H9 (cell line): ENCODE measurements at regions not wholly inside any gene's neighbourhood (a gene's known extent, or its start where the extent isn't known, plus 50 kb on each side); places are given as distances from the start of the nearest gene placed in this dataset.
A peak's percentile ranks its signal among the peaks of the same experiment; 100 is the strongest.
"Not testable (repeated sequence)": the region's sequence is repeated elsewhere in the genome, so short reads cannot be mapped to it uniquely, and the experiment has no call there.

Experiments used
- DNase-seq: peaks from one replicate; pipeline ENCODE4 v3.0.0-alpha.2; 2017
- H2AFZ ChIP-seq: one replicate; pipeline ENCODE4 v1.6.1; 2013; ENCODE audit warnings: mild to moderate bottlenecking, low read length, control low read depth, moderate library complexity
- H2AK5ac ChIP-seq: 2 replicates; pipeline ENCODE4 v1.6.1; 2013; ENCODE audit warnings: low read length, control low read depth, mixed read lengths; ENCODE audit not compliant: insufficient read length
- H2BK120ac ChIP-seq: one replicate; pipeline ENCODE4 v1.6.1; 2013; ENCODE audit warnings: low read depth, mild to moderate bottlenecking, low read length, control low read depth, inconsistent platforms; ENCODE audit not compliant: poor library complexity, severe bottlenecking
- H2BK12ac ChIP-seq: 2 replicates; pipeline ENCODE4 v1.6.1; 2013; ENCODE audit warnings: low read length, control low read depth, mixed read lengths, low read depth; ENCODE audit not compliant: insufficient read length
- H2BK15ac ChIP-seq: 2 replicates; pipeline ENCODE4 v1.6.1; 2013; ENCODE audit warnings: low read depth, low read length, control low read depth
- H2BK20ac ChIP-seq: one replicate; pipeline ENCODE4 v1.6.1; 2013; ENCODE audit warnings: low read depth, mild to moderate bottlenecking, low read length, control low read depth, inconsistent platforms; ENCODE audit not compliant: poor library complexity, severe bottlenecking
- H2BK5ac ChIP-seq: 2 replicates; pipeline ENCODE4 v1.6.1; 2013; ENCODE audit warnings: low read length, control low read depth, mixed read lengths; ENCODE audit not compliant: insufficient read length
- H3K14ac ChIP-seq: 2 replicates; pipeline ENCODE4 v1.6.1; 2013; ENCODE audit warnings: low read length, control low read depth; ENCODE audit not compliant: insufficient read depth
- H3K18ac ChIP-seq: 2 replicates; pipeline ENCODE4 v1.6.1; 2013; ENCODE audit warnings: low read depth, mild to moderate bottlenecking, mixed read lengths, low read length, control low read depth; ENCODE audit not compliant: insufficient read length
- H3K23ac ChIP-seq: 2 replicates; pipeline ENCODE4 v1.6.1; 2013; ENCODE audit warnings: low read length, control low read depth, mixed read lengths, low read depth; ENCODE audit not compliant: insufficient read length
- H3K23me2 ChIP-seq: 2 replicates; pipeline ENCODE4 v1.6.1; 2013; ENCODE audit warnings: low read depth, mild to moderate bottlenecking, mixed read lengths, low read length, control low read depth; ENCODE audit not compliant: insufficient read length, poor library complexity, severe bottlenecking
- H3K27ac ChIP-seq: 2 replicates; pipeline ENCODE4 v1.5.1; 2013; ENCODE audit warnings: low read length, control low read depth, mixed read lengths, low read depth; ENCODE audit not compliant: insufficient read length
- H3K27me3 ChIP-seq: 2 replicates; pipeline ENCODE4 v1.6.1; 2013; ENCODE audit warnings: low read length, control low read depth, inconsistent platforms; ENCODE audit not compliant: insufficient read depth
- H3K4ac ChIP-seq: 2 replicates; pipeline ENCODE4 v1.6.1; 2013; ENCODE audit warnings: low read depth, mild to moderate bottlenecking, control low read depth, inconsistent platforms, low read length, moderate library complexity
- H3K4me1 ChIP-seq: 2 replicates; pipeline ENCODE4 v1.6.1; 2013; ENCODE audit warnings: low read length, control low read depth, inconsistent platforms; ENCODE audit not compliant: insufficient read depth
- H3K4me2 ChIP-seq: 2 replicates; pipeline ENCODE4 v1.6.1; 2013; ENCODE audit warnings: low read length, control low read depth, mixed read lengths; ENCODE audit not compliant: insufficient read length, insufficient read depth
- H3K56ac ChIP-seq: 2 replicates; pipeline ENCODE4 v1.6.1; 2013; ENCODE audit warnings: low read depth, mild to moderate bottlenecking, mixed read lengths, low read length, control low read depth; ENCODE audit not compliant: insufficient read length
- H3K79me1 ChIP-seq: 2 replicates; pipeline ENCODE4 v1.6.1; 2013; ENCODE audit warnings: low read depth, mild to moderate bottlenecking, moderate library complexity, low read length, control low read depth, inconsistent platforms; ENCODE audit not compliant: insufficient read depth, poor library complexity, severe bottlenecking
- H3K79me2 ChIP-seq: 2 replicates; pipeline ENCODE4 v1.6.1; 2013; ENCODE audit warnings: low read length, control low read depth, inconsistent platforms; ENCODE audit not compliant: insufficient read depth
- H3K9ac ChIP-seq: 2 replicates; pipeline ENCODE4 v1.6.1; 2013; ENCODE audit warnings: low read length, control low read depth, mixed read lengths; ENCODE audit not compliant: insufficient read length; ENCODE audit errors: extremely low read depth
- H3K9me3 ChIP-seq: one replicate; pipeline ENCODE4 v1.6.1; 2013; ENCODE audit warnings: low read depth, low read length, inconsistent platforms; ENCODE audit not compliant: control insufficient read depth
- H3T11ph ChIP-seq: one replicate; pipeline ENCODE4 v1.6.1; 2013; ENCODE audit warnings: mild to moderate bottlenecking, low read length, control low read depth, inconsistent platforms
- H4K20me1 ChIP-seq: one replicate; pipeline ENCODE4 v1.6.1; 2013; ENCODE audit not compliant: control insufficient read depth, insufficient read length, insufficient read depth
- H4K5ac ChIP-seq: 2 replicates; pipeline ENCODE4 v1.6.1; 2013; ENCODE audit warnings: low read depth, mild to moderate bottlenecking, mixed read lengths, low read length, control low read depth; ENCODE audit not compliant: insufficient read length
- H4K8ac ChIP-seq: replicated peaks from 2 replicates; pipeline ENCODE4 v1.6.1; 2013; ENCODE audit warnings: low read length, control low read depth, mixed read lengths, low read depth; ENCODE audit not compliant: insufficient read length
- H4K91ac ChIP-seq: 2 replicates; pipeline ENCODE4 v1.6.1; 2013; ENCODE audit warnings: low read depth, mild to moderate bottlenecking, moderate library complexity, mixed read lengths, low read length, control low read depth; ENCODE audit not compliant: insufficient read length
- H3K27ac Mint-ChIP-seq, 3 experiments: 2 replicates in 2 of 3; 3 replicates in 1 of 3; pipeline ENCODE4 v1.8.0; 2020 to 2021; ENCODE audit warnings: mixed read lengths in 3 of 3, mild to moderate bottlenecking in 1 of 3, moderate library complexity in 1 of 3
- H3K27me3 Mint-ChIP-seq: 2 replicates; pipeline ENCODE4 v1.8.0; 2021; ENCODE audit warnings: low read depth, mild to moderate bottlenecking, moderate library complexity, mixed read lengths
- H3K36me3 Mint-ChIP-seq, 3 experiments: 2 replicates in 2 of 3; 3 replicates in 1 of 3; pipeline ENCODE4 v1.8.0; 2020 to 2021; ENCODE audit warnings: low read depth in 3 of 3, mixed read lengths in 3 of 3; ENCODE audit not compliant: insufficient read depth in 1 of 3
- H3K4me1 Mint-ChIP-seq, 2 experiments: 2 replicates each; pipeline ENCODE4 v1.8.0; 2020; ENCODE audit warnings: mixed read lengths in 2 of 2
- H3K4me3 Mint-ChIP-seq, 2 experiments: 2 replicates in 1 of 2; 3 replicates in 1 of 2; pipeline ENCODE4 v1.8.0; 2020 to 2021; ENCODE audit warnings: mild to moderate bottlenecking in 2 of 2, mixed read lengths in 2 of 2, moderate library complexity in 1 of 2
- H3K9me3 Mint-ChIP-seq, 2 experiments: 2 replicates in 1 of 2; 3 replicates in 1 of 2; pipeline ENCODE4 v1.8.0; 2020; ENCODE audit warnings: mild to moderate bottlenecking in 2 of 2, mixed read lengths in 2 of 2, moderate library complexity in 1 of 2
- WGBS: extraction: QIAGEN DNeasy Blood & Tissue Kit; methylation state at CpG from one replicate; pipeline ENCODE4 v1.1.7; 2013; ENCODE audit warnings: missing lambda C conversion rate, low lambda C conversion rate, mixed read lengths; ENCODE audit not compliant: insufficient read length; ENCODE audit errors: extremely low coverage; 5-methylcytosine and 5-hydroxymethylcytosine counted together

GRCh38 chr17:30730171-30730836 is 94.2 kb downstream of the CRLF3 start:
- not testable (repeated sequence) for H3K27me3 ChIP-seq, H3K79me1 ChIP-seq, H4K8ac ChIP-seq, H3K27ac ChIP-seq, H2BK120ac ChIP-seq, H4K91ac ChIP-seq, H3K4me2 ChIP-seq, H3K18ac ChIP-seq, H3K9me3 Mint-ChIP-seq, H3K27me3 Mint-ChIP-seq, H3K23ac ChIP-seq, H3K14ac ChIP-seq, H2BK12ac ChIP-seq, H2BK20ac ChIP-seq, H2BK5ac ChIP-seq, H3K9ac ChIP-seq, H4K20me1 ChIP-seq, H3K4ac ChIP-seq, H2BK15ac ChIP-seq, H2AK5ac ChIP-seq, H3K23me2 ChIP-seq, H3T11ph ChIP-seq, H3K9me3 ChIP-seq, H3K4me1 ChIP-seq, H4K5ac ChIP-seq, H2AFZ ChIP-seq, H3K56ac ChIP-seq, DNase-seq
- peak overlapping the region; percentile 79 to 91 (median 89); a peak in 6 of 7 replicates for H3K27ac Mint-ChIP-seq
- H3K4me3 Mint-ChIP-seq, result peak overlapping the region; percentile 97 to 98
- WGBS, result no CpG with 5 or more reads among the region's 8 CpGs
- peaks cover 3 to 24% (median 19%) of the 10 kb centered on the region in 3 experiments; a peak in 5 of 7 replicates for H3K36me3 Mint-ChIP-seq
- peaks cover 17% of the 10 kb centered on the region; the same call in 1 of the 2 replicates for H3K79me2 ChIP-seq
- peaks cover 16 to 30% of the 10 kb centered on the region in 2 experiments for H3K4me1 Mint-ChIP-seq

GRCh38 chr17:30729471-30730170 is 94.9 kb downstream of the CRLF3 start:
- H2BK5ac ChIP-seq, H2BK15ac ChIP-seq, H4K5ac ChIP-seq, H3K56ac ChIP-seq, H3K14ac ChIP-seq, H2BK12ac ChIP-seq, H3K4me1 ChIP-seq, H3K9me3 ChIP-seq, H3K27me3 Mint-ChIP-seq, H2AK5ac ChIP-seq, H3K4me2 ChIP-seq, H3K9me3 Mint-ChIP-seq, H3K23ac ChIP-seq, H2BK20ac ChIP-seq, H3K23me2 ChIP-seq, H2AFZ ChIP-seq, H2BK120ac ChIP-seq, H3K27ac ChIP-seq, H3K79me1 ChIP-seq, H3K18ac ChIP-seq, H3K4ac ChIP-seq, H4K20me1 ChIP-seq, H4K91ac ChIP-seq, H3T11ph ChIP-seq, H4K8ac ChIP-seq, H3K27me3 ChIP-seq, H3K9ac ChIP-seq: not testable (repeated sequence)
- no CpG with 5 or more reads among the region's 14 CpGs for WGBS
- peak overlapping the region; percentile 12 to 97 (median 38); a peak in 5 of 7 replicates for H3K27ac Mint-ChIP-seq
- peaks cover 4 to 24% (median 20%) of the 10 kb centered on the region in 3 experiments; a peak in 5 of 7 replicates for H3K36me3 Mint-ChIP-seq
- H3K4me3 Mint-ChIP-seq, result peak overlapping the region in 1 of 2 experiments; percentile 98; a peak in 2 of 5 replicates
- DNase-seq, result peak; percentile 37
- H3K79me2 ChIP-seq, result peaks cover 17% of the 10 kb centered on the region; the same call in 1 of the 2 replicates
- peaks cover 14 to 29% of the 10 kb centered on the region in 2 experiments for H3K4me1 Mint-ChIP-seq
